ENCODE measurements at regions not wholly inside any gene's neighbourhood (a gene's known extent, or its start where the extent isn't known, plus 50 kb on each side); places are given as distances from the start of the nearest gene placed in this dataset.

DNA sequence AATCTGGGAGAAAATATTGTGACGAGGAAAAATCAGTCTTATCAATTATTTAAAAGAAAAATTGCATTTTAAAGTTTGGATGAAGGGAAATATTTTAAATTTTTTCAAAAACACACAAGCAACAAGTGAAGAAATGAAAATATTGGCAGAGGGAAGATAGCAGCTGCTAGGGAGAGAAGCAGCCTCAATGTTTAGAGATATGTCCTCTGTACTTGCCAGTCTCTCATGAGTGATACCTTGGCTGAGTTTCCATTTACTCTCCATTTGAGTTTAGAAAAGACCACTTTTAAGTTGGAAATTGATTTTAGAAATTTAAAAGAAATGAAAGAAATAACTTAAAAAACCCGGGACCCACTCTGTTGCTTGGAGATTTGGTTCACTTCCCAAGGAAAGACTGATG, 88.6 kb upstream of the DBX1 start:
- TF ChIP-seq, protein P1, sequence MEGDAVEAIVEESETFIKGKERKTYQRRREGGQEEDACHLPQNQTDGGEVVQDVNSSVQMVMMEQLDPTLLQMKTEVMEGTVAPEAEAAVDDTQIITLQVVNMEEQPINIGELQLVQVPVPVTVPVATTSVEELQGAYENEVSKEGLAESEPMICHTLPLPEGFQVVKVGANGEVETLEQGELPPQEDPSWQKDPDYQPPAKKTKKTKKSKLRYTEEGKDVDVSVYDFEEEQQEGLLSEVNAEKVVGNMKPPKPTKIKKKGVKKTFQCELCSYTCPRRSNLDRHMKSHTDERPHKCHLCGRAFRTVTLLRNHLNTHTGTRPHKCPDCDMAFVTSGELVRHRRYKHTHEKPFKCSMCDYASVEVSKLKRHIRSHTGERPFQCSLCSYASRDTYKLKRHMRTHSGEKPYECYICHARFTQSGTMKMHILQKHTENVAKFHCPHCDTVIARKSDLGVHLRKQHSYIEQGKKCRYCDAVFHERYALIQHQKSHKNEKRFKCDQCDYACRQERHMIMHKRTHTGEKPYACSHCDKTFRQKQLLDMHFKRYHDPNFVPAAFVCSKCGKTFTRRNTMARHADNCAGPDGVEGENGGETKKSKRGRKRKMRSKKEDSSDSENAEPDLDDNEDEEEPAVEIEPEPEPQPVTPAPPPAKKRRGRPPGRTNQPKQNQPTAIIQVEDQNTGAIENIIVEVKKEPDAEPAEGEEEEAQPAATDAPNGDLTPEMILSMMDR (IDR thresholded peaks at IDR 0.05; ENCODE audit: low read depth, low read length, missing control alignments): no peak
- no peak for DNase-seq (ENCODE audit: low read depth)
- H3K4me3 ChIP-seq (ENCODE audit: low read depth, low read length): no peak overlapping the region
- in situ Hi-C loops (cut with HindIII; ENCODE audit: low sequenced_read_pairs): no loop called here

DNA sequence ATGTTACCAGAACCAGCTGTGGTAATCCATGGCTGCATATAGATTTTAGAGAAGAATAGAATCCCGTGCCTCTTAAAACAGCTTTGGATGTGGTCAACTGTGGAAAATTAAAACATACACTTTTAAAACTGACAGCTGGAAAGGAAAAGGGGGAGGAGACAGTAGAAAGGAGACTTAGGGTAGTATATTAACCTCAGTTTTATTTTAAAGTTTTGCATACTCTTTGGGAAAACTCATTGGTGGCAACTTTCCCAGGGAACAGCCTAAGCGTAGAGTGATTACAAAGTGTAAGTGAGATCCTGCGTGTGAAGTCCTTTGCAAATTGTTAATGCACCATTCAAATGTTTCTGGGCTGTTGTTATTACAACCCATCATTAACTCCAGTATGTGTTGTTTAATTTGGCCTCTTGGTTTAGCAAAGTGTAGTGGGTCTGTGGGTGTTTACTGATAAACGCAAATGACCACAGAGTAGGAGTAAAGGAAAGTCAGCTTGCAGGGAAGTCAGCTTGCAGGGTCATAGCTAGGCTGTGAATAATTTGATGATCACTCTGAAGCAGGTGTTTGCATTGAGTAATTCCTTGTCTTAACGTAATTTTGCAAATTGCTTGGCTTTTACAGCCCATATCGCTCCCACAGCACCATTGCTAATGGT, 88.0 kb upstream of the DBX1 start:
- TF ChIP-seq, protein P1 (IDR thresholded peaks at IDR 0.05; ENCODE audit: low read depth, low read length, missing control alignments): no peak
- in situ Hi-C loops (cut with HindIII; ENCODE audit: low sequenced_read_pairs): no loop called here
- H3K4me3 ChIP-seq (ENCODE audit: low read depth, low read length): no peak overlapping the region
- no peak for DNase-seq (ENCODE audit: low read depth)

DNA sequence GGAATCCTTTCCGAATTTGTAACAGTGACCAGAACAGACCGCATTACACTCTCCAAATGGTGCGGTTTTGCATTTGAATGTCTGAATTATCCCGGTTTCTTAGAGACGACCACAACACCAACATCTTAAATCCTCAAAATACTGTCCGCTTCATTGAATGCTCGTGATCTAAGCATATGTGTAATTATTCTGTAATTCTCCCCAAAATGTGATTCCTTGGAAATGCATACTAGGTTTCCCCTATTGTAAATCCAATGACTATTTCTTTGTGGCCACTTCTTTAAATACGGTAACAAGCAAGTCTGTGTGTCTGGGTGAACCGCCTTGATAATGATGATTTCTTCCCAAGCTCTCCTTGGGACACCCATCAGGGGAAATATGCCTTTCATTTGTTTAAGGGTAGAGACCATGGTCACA, 87.3 kb upstream of the DBX1 start:
- TF ChIP-seq, protein P1 (IDR thresholded peaks at IDR 0.05; ENCODE audit: low read depth, low read length, missing control alignments): no peak
- in situ Hi-C loops (cut with HindIII; ENCODE audit: low sequenced_read_pairs): no loop called here
- peak; percentile 19 for DNase-seq (ENCODE audit: low read depth)

DNA sequence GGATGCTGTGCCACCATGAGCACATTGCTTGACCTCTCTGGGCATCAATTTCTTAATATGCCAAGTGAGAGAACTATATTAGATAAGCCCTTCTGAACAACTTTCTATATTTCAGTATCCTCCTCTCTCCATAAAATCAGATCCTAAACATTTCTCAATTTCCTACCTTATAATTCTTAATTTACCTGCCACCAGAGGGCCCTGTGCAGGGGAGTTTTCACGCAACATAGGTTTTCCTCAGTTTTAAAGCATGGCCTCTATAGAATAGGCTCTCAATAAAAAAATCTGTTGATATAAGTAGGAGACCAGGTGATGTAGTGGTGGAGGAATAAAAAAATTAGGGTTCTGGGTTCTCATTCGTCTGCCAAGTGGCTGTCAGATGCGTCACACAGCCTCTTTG, 83.7 kb upstream of the DBX1 start:
- H3K4me3 ChIP-seq (ENCODE audit: low read depth, low read length): no peak overlapping the region
- TF ChIP-seq, protein P1 (IDR thresholded peaks at IDR 0.05; ENCODE audit: low read depth, low read length, missing control alignments): peak; percentile 39
- in situ Hi-C loops (cut with HindIII; ENCODE audit: low sequenced_read_pairs): no loop called here
- no peak for DNase-seq (ENCODE audit: low read depth)

More for the DNA sequence above, 87.3 kb upstream of the DBX1 start:
- no peak overlapping the region for H3K4me3 ChIP-seq (ENCODE audit: low read depth, low read length)

DNA sequence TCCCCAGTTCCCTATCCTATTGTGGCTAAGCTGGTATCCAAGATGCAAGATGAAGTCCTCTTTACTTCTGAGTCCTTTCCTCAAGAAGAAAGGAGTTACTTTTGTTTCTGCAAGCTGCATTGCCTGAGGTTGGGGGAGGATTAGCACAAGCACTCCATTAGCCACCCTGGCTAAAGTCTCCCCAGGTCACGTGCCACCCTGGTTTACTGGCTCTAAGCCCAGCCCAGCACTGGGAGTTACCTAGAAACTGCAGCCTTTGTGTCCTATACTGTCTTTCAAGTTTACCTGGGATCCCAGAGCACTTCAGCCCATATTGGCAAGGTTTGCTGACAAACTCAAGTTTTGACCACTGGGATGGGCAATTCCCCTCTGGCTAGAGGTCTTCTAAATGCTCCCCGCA, 78.4 kb upstream of the DBX1 start:
- no peak overlapping the region for H3K4me3 ChIP-seq (ENCODE audit: low read depth, low read length)
- no peak for DNase-seq (ENCODE audit: low read depth)
- in situ Hi-C loops (cut with HindIII; ENCODE audit: low sequenced_read_pairs): no loop called here
- TF ChIP-seq, protein P1 (IDR thresholded peaks at IDR 0.05; ENCODE audit: low read depth, low read length, missing control alignments): no peak

DNA sequence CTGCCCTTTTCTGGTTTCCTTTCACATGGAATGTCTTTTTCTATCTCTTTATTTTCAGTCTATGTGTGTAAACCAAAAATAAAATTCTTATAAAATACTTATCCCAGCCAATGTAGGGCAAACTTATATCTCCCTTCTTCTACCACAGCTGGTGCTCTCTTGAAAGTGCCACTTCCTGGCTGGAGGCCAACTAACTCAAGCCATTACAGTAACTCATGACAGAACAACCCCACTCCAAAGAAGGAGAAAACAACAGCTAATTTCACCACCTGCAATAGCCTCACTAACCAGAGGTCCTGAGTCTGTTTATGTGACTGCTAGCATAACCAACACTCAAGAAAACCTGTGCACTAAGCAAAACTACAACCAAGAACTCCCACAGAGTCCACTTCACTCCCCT, 74.9 kb upstream of the DBX1 start:
- no peak for DNase-seq (ENCODE audit: low read depth)
- H3K4me3 ChIP-seq (ENCODE audit: low read depth, low read length): no peak overlapping the region
- TF ChIP-seq, protein P1 (IDR thresholded peaks at IDR 0.05; ENCODE audit: low read depth, low read length, missing control alignments): no peak
- in situ Hi-C loops (cut with HindIII; ENCODE audit: low sequenced_read_pairs): no loop called here
